Cardiac muscle cell (in vitro differentiated cells and primary cell): ENCODE measurements at regions not wholly inside any gene's neighbourhood (a gene's known extent, or its start where the extent isn't known, plus 50 kb on each side); places are given as distances from the start of the nearest gene placed in this dataset.
A peak's percentile ranks its signal among the peaks of the same experiment; 100 is the strongest.

Experiments used
- DNase-seq, 2 donors: peaks; one replicate each; pipeline versions ENCODE4 v3.0.0 to v3.0.0-alpha.2; 2010 to 2017; ENCODE audit warnings: low read depth in 1 of 2, low spot score in 1 of 2
- H3K27ac ChIP-seq: fragments of 200-600 bp; sonication (generic); 2 replicates; pipeline ENCODE4 v1.5.1; 2016
- H3K27me3 ChIP-seq: fragments of 200-600 bp; sonication (generic); 2 replicates; pipeline ENCODE4 v1.6.0; 2016; ENCODE audit warnings: control low read depth
- H3K36me3 ChIP-seq: fragments of 200-600 bp; sonication (generic); 2 replicates; pipeline ENCODE4 v1.5.1; 2016; ENCODE audit warnings: control low read depth
- H3K4me1 ChIP-seq: fragments of 200-600 bp; sonication (generic); 2 replicates; pipeline ENCODE4 v1.8.1; 2017; ENCODE audit warnings: low read depth, mild to moderate bottlenecking, mixed run types
- H3K4me3 ChIP-seq: fragments of 200-600 bp; sonication (generic); 2 replicates; pipeline ENCODE4 v1.5.1; 2016; ENCODE audit warnings: mild to moderate bottlenecking
- H3K9me3 ChIP-seq: fragments of 200-600 bp; sonication (generic); 2 replicates; pipeline ENCODE4 v1.5.1; 2017; ENCODE audit warnings: low read depth, mild to moderate bottlenecking, control low read depth
- TF ChIP-seq, protein P1 (sequence below): IDR thresholded peaks from 2 replicates; pipeline ENCODE4 v1.5.1; 2012; ENCODE audit warnings: low read depth, mild to moderate bottlenecking, low read length

DNA sequence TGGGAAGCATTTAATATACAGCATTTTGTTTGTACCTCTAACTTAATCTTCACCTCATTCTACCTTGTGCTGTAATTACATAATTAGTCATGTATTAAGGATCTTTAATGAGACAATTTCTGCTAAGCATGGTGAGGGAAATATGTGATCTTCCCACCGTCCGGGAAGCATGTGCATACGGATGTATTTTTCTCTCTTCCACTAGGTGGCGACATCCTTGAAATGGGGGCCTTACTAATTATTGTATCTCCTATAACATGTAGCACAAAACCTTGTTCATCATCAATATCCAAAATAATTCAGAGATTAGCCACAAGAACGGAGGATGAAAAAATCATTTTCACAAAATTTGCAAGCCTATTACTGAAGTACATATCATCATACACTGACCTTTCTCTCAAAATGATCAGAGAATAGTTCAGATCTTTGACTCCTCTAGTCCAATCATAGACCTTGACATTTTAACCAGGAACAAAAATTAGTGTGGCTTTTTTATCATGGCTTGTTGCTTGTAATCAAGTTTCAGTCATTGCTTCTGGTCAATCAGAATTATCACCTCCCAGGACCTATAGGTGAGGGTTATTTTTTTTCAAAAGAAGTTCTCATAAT is 148.9 kb upstream of the GBE1 start:
- Histone ChIP-seq H3K27me3 (no peaks in the 10 kb centered on the region), H3K4me3 (no peak overlapping the region), H3K27ac (no peak overlapping the region), H3K4me1 (peaks cover 1% of the 10 kb centered on the region), H3K9me3 (no peaks in the 10 kb centered on the region), H3K36me3 (no peaks in the 10 kb centered on the region)
- peak; percentile 53 to 56 for DNase-seq
- TF ChIP-seq, protein P1, sequence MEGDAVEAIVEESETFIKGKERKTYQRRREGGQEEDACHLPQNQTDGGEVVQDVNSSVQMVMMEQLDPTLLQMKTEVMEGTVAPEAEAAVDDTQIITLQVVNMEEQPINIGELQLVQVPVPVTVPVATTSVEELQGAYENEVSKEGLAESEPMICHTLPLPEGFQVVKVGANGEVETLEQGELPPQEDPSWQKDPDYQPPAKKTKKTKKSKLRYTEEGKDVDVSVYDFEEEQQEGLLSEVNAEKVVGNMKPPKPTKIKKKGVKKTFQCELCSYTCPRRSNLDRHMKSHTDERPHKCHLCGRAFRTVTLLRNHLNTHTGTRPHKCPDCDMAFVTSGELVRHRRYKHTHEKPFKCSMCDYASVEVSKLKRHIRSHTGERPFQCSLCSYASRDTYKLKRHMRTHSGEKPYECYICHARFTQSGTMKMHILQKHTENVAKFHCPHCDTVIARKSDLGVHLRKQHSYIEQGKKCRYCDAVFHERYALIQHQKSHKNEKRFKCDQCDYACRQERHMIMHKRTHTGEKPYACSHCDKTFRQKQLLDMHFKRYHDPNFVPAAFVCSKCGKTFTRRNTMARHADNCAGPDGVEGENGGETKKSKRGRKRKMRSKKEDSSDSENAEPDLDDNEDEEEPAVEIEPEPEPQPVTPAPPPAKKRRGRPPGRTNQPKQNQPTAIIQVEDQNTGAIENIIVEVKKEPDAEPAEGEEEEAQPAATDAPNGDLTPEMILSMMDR = peak; percentile 76

DNA sequence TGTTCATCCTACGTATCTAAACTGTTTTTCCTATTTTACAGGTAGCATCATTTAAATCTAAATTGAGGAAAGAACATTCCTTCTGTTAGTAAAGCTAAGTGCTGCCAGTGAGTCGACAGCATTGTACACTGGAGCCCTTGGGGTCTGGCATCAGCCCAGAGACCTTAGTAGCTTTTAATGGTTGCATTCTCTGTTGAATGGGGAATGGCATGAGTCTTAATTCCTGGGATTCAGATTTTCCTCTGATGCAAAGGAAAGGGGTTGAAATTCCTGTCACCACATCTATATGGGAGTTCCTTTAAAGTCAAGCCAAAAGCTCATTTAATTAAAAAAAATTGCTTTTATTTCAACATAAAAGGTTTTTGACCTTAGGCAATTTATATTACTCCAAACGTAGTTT is 148.4 kb upstream of the GBE1 start:
- TF ChIP-seq, protein P1 = no peak
- Histone ChIP-seq H3K4me1 (no peaks in the 10 kb centered on the region), H3K36me3 (no peaks in the 10 kb centered on the region), H3K9me3 (no peaks in the 10 kb centered on the region), H3K4me3 (no peak overlapping the region), H3K27ac (no peak overlapping the region), H3K27me3 (no peaks in the 10 kb centered on the region)
- peak in 1 of 2 donors; percentile 2 for DNase-seq

DNA sequence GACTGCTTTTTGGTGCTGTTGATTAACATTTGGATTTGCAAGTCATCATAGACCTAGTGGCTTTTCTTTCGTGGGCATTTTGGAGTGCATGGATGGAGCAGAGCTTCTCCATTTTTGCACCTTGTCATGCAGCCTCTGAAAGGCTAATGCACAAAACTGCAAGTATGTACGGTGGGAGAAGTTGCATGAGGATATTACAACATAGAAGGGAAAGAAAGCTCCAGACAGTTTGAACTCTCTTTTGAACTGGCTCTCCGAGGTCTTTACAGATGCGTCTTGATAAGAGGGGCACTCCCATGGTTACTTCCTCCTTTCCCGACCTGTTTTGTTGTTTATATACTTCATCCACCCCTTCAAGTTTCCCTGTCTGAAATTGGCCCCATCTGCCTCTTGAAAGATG is 147.1 kb upstream of the GBE1 start:
- no peaks in the 10 kb centered on the region for H3K9me3 ChIP-seq
- TF ChIP-seq, protein P1 = no peak
- DNase-seq = no peak
- H3K27ac ChIP-seq = no peak overlapping the region
- H3K36me3 ChIP-seq = no peaks in the 10 kb centered on the region
- no peaks in the 10 kb centered on the region for H3K4me1 ChIP-seq
- no peak overlapping the region for H3K4me3 ChIP-seq
- H3K27me3 ChIP-seq = no peaks in the 10 kb centered on the region

DNA sequence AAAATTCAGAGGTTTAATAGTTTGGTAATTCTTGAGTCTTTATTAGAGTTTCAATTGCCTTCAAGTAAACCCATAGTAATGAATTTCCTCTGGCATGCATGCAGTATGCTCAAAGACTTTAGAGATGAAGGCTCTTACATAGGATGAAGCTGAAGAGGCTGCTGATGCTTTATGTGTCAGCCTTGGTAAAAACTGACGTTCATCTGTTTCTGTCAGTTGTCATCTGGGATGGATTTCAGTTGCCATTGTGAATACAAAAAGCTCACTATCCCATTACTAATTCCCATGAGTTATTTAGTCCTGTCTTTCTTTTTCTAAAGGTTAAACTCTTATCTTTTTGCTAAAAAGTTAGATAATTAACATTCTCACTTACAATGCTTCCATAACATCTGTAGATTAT is 136.9 kb upstream of the GBE1 start:
- H3K36me3 ChIP-seq = no peaks in the 10 kb centered on the region
- no peaks in the 10 kb centered on the region for H3K27me3 ChIP-seq
- H3K4me3 ChIP-seq = no peak overlapping the region
- no peak for DNase-seq
- no peaks in the 10 kb centered on the region for H3K4me1 ChIP-seq
- no peak overlapping the region for H3K27ac ChIP-seq
- no peaks in the 10 kb centered on the region for H3K9me3 ChIP-seq
- TF ChIP-seq, protein P1 = no peak

DNA sequence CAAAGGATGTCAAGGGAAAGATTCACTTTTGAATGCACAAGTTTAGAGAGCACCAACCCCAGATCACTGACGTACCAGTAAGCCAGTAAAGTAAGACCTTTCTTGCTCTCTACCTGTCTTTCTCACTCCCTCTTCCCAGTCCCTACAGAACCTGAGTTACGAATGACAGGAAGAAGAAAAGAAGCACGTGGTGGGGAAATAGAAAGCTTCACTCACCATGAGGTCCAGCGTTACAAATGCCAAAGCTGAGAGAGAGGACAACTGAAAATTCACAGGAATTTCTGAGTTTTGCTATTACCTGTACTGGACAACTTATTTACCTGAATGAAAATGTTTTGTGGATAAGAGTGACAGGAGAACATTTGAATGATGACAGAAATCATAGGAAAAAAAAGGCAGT is 133.2 kb upstream of the GBE1 start:
- Histone ChIP-seq H3K4me1 (no peaks in the 10 kb centered on the region), H3K9me3 (no peaks in the 10 kb centered on the region), H3K27me3 (no peaks in the 10 kb centered on the region), H3K27ac (no peak overlapping the region), H3K4me3 (no peak overlapping the region), H3K36me3 (no peaks in the 10 kb centered on the region)
- TF ChIP-seq, protein P1 = no peak
- no peak for DNase-seq
